Umbilical cord (tissue), 1 donor: ENCODE measurements at regions not wholly inside any gene's neighbourhood (a gene's known extent, or its start where the extent isn't known, plus 50 kb on each side); places are given as distances from the start of the nearest gene placed in this dataset.
"Not testable (repeated sequence)": the region's sequence is repeated elsewhere in the genome, so short reads cannot be mapped to it uniquely, and the experiment has no call there.

ENCODE experiments used
- DNase-seq: peaks from one replicate; pipeline ENCODE4 v3.0.0-alpha.2; 2015; ENCODE audit warnings: low spot score

DNA sequence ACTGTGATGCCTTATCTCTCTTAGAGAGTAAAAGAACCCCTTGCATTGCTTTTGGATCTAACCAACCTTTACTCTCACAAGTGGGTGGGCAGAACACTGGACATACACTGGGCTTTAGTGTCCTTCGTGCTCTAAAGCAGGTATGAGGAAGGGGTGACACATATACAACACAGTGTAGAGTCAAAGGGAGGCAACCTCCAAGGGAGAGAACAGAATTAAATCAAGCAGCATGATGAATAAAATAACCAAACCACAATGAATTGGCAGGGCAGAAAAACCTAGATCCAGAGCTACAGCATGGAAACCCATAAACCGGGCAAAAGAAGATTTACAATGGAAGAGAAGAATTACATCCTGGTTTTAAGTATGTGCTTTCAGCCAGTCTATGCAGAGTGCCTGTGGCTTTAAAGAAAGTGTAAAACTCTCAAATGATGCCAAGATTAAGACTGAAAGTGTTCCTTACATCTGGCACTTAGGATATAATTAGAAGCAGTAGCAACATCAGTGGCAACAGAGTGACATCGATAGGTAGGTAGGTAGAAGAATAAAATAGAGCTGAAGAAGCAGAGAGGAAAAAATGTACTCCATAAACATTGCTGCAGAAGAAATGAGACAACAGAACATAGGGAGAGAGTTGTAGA is 191.7 kb upstream of the ZC3H15 start:
- no peak for DNase-seq

DNA sequence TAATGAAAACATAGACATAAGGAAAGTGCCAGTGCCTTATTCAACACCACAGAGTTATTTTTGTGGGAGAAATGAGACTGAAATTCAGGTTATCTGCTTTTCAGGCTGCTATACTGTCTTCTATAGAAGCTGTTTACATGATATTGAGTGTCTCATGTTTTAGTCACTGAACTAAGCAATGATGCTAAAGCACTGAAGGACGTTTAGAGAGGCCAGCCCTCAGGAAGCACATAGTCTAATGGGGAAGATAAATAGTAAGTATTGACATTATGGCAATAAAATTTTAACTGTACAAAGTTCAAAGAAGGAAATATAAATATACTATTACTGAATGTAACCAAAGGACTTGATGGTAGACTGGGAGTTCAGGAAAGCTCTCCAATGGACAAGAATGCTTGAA is 186.4 kb upstream of the ZC3H15 start:
- DNase-seq = no peak

DNA sequence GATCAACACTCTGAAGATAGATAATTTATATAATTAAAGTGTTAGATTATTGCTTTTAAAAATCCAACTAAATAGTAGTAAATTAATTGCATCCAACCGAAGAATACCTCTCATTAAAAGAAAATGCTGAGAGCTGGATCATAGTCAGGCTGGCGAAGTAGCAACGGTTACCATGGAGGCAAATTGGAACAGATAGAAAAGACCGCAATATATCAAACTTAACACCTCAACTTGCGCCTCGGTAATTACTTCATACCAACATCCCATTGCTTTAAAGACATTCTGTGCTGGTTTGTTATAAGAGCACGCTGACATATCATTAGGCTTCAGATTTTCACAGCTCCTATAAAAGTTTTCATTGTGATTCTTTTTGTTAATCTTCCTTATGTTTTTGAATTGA is 183.8 kb upstream of the ZC3H15 start:
- DNase-seq = no peak

- DNase-seq = no peak
These were observed 183.0 kb upstream of the ZC3H15 start for GRCh38 chr2:186303091-186303490.

- DNase-seq = no peak
These were observed 182.0 kb upstream of the ZC3H15 start for GRCh38 chr2:186304064-186304463.

DNA sequence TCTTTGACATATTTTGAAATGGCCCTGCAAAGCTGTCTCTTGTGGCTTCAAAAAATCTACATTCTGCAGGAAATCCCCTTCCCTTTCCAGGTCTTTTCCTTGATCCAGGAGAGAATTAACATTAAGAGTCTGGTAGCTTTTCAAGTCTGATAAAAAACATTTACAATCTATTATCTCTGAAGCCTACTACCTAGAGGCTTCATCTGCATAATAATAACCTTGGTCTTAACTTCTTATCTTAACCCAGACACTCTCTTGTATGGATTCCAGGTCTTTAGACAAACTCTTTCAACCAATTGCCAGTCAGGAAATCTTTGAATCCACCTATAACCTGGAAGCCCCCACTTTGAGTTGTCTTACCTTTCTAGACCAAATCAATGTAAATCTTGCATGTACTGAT is 179.3 kb upstream of the ZC3H15 start:
- no peak for DNase-seq

DNA sequence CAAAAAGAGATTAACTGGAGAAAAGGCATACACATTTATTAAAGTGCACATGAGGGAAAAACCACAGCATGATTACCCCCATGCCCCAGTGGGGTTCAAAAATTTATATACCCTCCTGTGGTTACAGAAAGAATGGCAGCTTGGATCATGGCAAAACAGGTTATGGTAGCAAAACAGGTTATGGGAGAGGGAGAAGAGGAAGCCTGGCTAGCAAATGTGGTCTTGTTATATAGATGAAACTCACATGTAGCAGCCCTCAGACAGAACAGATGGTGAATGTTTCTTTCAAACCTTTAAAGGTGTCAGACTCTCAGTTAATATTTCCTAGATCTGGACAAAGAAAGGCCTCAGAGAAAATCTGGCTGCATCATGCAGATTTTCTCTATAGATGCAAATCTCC is 178.2 kb upstream of the ZC3H15 start:
- no peak for DNase-seq

- no peak for DNase-seq
These were observed 177.7 kb upstream of the ZC3H15 start for GRCh38 chr2:186308347-186308746.

- DNase-seq = peak; percentile 13
These were observed 176.2 kb upstream of the ZC3H15 start for GRCh38 chr2:186309901-186310300.

GRCh38 chr2:186319105-186319504 is 167.0 kb upstream of the ZC3H15 start:
- DNase-seq = no peak

DNA sequence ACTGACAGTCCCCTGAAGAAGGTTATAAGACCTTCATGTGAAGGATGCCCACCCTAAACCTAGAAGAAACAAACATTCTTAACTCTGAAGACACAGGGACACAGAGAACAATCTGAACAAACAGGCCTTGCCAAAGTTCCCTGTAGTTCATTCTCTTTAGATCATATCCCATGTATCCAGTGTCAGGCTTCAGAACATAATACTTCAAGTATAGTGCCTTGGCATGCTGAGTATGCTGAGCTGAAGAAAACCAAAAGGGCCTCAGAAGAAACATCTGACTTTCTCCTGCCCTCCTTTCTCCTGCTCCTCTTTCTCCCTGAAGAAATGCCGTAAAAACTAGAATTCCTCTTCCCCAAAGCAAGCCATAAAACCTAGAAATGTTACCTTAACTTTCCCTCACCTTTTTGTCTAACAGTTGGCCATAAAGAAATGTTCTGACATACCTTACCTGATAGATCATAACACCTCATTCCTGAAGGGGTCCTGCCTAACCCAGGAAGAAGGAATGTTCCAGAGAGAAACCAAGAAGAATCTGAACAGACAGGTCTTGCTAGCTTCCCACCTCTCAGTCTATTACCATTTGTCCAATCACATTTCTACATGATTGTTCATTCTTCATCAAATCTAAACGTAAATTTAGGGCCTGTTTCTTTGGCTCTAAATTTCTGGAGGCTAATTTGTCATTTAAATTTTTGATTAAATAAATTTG is 160.1 kb upstream of the ZC3H15 start:
- peak; percentile 55 for DNase-seq

DNA sequence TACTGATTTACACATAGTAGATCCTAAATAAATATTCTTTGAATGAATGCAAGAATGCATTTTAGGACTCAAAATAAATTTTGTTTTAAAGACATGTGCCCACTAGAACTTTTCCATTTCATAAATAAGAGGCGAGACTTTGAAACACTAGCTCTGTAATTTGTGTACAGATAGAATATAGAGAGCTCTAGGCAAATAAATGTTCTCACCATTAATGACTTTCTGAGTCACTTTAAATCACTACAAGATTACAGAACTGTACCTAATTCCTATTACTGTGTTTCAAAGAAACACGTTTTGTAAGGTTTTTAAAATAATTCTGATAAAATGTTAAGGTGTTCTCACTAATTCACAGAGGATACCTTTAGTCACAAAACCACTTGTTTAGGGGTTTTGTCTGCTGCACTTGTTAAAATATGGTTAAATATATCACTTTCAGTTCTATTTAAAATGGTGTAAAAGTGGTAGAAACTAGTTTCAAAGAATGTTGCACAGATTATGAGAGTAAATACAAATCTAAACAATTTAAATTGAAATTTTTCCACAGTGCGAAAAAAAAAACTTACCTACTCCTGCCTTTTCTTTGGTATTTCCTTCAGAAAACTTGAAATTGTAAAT is 158.7 kb upstream of the ZC3H15 start:
- DNase-seq = no peak

GRCh38 chr2:186328838-186329237 is 157.2 kb upstream of the ZC3H15 start:
- peak; percentile 59 for DNase-seq

DNA sequence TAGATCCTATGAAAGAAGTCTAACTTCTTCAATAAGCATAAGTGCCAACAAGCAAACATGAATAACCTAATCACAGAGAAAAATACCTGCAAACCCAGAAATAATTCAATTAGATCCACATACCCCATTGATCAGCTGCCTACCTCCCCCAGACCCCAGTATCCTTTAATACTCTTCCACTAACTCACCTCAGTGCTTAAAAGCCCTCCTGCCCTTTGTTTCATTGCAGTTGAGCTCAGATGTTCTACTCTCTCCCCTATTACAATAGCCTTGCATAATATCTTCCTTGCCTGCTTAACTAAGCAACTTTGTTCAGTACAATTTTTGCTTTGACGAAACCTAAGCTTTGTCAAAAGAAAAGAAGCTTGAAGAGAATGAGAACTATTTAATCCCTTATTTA is 156.0 kb upstream of the ZC3H15 start:
- DNase-seq = no peak

GRCh38 chr2:186339716-186340115 is 146.3 kb upstream of the ZC3H15 start:
- DNase-seq = no peak

DNA sequence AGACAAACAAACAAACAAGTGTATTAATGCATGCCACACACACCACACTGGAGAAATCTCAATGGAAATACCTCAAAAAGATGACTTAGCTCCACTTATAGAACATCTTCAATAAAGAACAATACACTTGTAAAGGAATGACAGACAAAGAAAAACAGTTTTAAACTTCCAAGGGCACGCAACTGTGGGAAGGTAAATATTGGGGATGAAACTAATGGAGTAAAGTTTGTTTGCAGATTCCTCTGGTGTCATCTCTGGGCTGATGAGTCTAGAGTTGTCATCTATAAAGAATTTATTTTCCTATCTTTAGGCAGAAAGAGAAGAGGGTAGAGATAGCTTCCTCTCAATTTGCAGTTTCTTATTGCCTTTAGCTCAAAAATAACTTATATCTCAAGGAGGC is 144.0 kb upstream of the ZC3H15 start:
- no peak for DNase-seq

GRCh38 chr2:186345745-186346144 is 140.3 kb upstream of the ZC3H15 start:
- no peak for DNase-seq

GRCh38 chr2:186346216-186346615 is 139.8 kb upstream of the ZC3H15 start:
- DNase-seq = no peak

- DNase-seq = no peak
These were observed 138.6 kb upstream of the ZC3H15 start for GRCh38 chr2:186347472-186347871.

DNA sequence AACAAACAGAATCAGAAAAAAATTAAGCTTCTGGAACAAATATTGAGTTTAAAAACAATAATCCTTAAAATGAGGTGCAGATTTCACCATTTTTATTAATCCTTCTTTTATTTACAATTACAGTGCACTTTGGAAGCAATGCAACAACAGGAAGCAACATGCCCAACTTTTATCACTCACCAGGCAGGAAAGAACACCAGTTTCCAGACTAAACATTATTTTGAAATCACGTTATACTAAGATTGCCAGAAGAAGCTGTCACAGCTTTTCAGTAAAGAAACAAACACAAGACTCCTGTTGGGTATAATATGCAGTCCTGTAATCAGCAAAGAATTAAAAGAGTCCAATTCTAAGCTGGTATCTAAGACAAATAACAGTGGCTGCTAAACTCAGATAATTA is 137.9 kb upstream of the ZC3H15 start:
- peak; percentile 31 for DNase-seq

- DNase-seq = peak; percentile 96
These were observed 136.6 kb upstream of the ZC3H15 start for GRCh38 chr2:186349508-186349907.

- not testable (repeated sequence) for DNase-seq
These were observed 131.9 kb upstream of the ZC3H15 start for GRCh38 chr2:186354160-186354559.

DNA sequence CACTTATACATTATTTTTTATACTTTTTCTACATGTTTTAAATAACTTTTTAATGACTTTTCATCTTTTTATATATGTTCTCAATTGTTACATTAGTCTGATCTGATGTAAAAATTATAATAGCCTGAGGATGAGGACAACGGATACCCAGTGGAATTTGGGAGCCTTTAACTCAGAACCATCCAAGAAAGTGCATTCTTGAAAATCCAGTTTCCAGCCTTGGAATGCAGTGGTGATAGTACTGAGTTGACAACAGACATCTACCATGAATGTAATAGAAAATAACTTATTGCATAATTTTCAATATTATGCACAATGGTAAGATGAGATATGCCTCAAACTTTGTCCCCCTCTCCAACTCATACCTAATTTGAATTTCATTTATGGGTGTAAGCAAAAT is 120.7 kb upstream of the ZC3H15 start:
- DNase-seq = no peak
